ENCODE measurements at regions not wholly inside any gene's neighbourhood (a gene's known extent, or its start where the extent isn't known, plus 50 kb on each side); places are given as distances from the start of the nearest gene placed in this dataset.

DNA sequence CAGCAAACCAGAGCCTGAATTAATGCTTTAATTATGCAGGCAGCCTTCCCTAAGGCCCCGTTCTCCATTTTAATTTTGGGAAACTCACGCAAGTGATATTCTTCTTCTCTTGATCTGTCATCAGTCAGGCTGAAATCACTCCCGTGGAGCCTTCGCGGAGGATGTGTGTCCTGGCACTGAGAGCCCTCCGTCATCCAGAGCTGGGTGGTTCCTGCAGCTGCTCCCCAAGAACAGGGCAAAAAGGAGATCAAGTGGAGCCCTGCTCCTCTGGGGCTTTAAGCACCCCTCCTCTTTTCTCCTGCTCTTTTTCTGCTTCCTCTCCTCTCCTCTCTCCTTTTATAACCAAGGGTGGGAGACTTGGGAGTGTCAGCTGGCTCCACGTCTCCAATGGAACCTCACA, 133.2 kb upstream of the CACNA1E start:
- no peak for TF ChIP-seq CTCF (conservative IDR thresholded peaks at IDR 0.05; ENCODE audit: low read length)
- no peak for TF ChIP-seq EZH2phosphoT487 (IDR thresholded peaks at IDR 0.05; ENCODE audit: borderline replicate concordance)
- no peak overlapping the region for H2AFZ ChIP-seq (ENCODE audit: low read length)
- H3K27me3 ChIP-seq (ENCODE audit: insufficient read depth, low read length, poor library complexity, severe bottlenecking), result no peaks in the 10 kb centered on the region
- no peaks in the 10 kb centered on the region for H3K79me2 ChIP-seq (ENCODE audit: insufficient read depth, low read length)
- no peak overlapping the region for H3K9ac ChIP-seq (ENCODE audit: low read depth, low read length, poor library complexity, severe bottlenecking)
- no peaks in the 10 kb centered on the region for H3K36me3 ChIP-seq (ENCODE audit: insufficient read depth, low read length)
- no peaks in the 10 kb centered on the region for H3K9me2 ChIP-seq (replicated peaks; ENCODE audit: low read depth, low read length)
- H3K9me3 ChIP-seq (ENCODE audit: insufficient read depth, low read depth, low read length), result no peaks in the 10 kb centered on the region
- no peaks in the 10 kb centered on the region for H4K20me1 ChIP-seq (ENCODE audit: insufficient read depth, low read length, poor library complexity, severe bottlenecking)
- H3F3A ChIP-seq (ENCODE audit: low read depth), result no peaks in the 10 kb centered on the region
- no peak overlapping the region for H3K4me3 ChIP-seq (ENCODE audit: low read length, poor library complexity, severe bottlenecking)
- H3K4me1 ChIP-seq (ENCODE audit: insufficient read depth, low read length, poor library complexity, severe bottlenecking), result no peaks in the 10 kb centered on the region
- H3K4me2 ChIP-seq (ENCODE audit: low read depth, low read length, poor library complexity, severe bottlenecking), result no peak overlapping the region

- no peak overlapping the region for H3K4me3 ChIP-seq (ENCODE audit: low read length, poor library complexity, severe bottlenecking)
- no peaks in the 10 kb centered on the region for H3K4me1 ChIP-seq (ENCODE audit: insufficient read depth, low read length, poor library complexity, severe bottlenecking)
- no peaks in the 10 kb centered on the region for H3K79me2 ChIP-seq (ENCODE audit: insufficient read depth, low read length)
- no peaks in the 10 kb centered on the region for H3K27me3 ChIP-seq (ENCODE audit: insufficient read depth, low read length, poor library complexity, severe bottlenecking)
- TF ChIP-seq CTCF (conservative IDR thresholded peaks at IDR 0.05; ENCODE audit: low read length) (no peak), EZH2phosphoT487 (IDR thresholded peaks at IDR 0.05; ENCODE audit: borderline replicate concordance) (no peak)
- H3K36me3 ChIP-seq (ENCODE audit: insufficient read depth, low read length), result no peaks in the 10 kb centered on the region
- no peaks in the 10 kb centered on the region for H3K9me2 ChIP-seq (replicated peaks; ENCODE audit: low read depth, low read length)
- H3K9me3 ChIP-seq (ENCODE audit: insufficient read depth, low read depth, low read length), result no peaks in the 10 kb centered on the region
- H2AFZ ChIP-seq (ENCODE audit: low read length), result no peak overlapping the region
- no peak overlapping the region for H3K4me2 ChIP-seq (ENCODE audit: low read depth, low read length, poor library complexity, severe bottlenecking)
- H3F3A ChIP-seq (ENCODE audit: low read depth), result no peaks in the 10 kb centered on the region
- no peak overlapping the region for H3K9ac ChIP-seq (ENCODE audit: low read depth, low read length, poor library complexity, severe bottlenecking)
- H4K20me1 ChIP-seq (ENCODE audit: insufficient read depth, low read length, poor library complexity, severe bottlenecking), result no peaks in the 10 kb centered on the region
These were observed 131.6 kb upstream of the CACNA1E start for GRCh38 chr1:181351740-181352139.

DNA sequence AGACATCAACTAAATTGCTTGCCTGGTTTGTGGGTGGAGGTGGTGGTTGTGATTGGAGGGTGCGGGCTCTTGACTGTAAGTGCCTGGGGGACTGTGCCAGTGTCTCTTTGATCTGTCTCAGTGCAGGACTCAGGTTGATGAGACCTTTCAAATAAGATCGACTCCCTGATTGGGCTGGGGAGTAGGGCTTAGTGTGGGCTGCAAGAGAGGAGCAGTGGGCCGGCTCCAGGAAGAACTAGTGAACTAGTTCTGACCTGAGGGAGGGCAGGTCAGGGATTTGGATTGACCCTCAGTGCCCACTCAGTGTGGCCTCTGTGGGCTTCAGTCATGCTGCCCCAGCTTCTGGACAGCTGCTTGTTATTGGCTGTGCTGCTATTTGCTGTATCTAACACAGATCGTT, 130.6 kb upstream of the CACNA1E start:
- H3K9ac ChIP-seq (ENCODE audit: low read depth, low read length, poor library complexity, severe bottlenecking), result no peak overlapping the region
- no peaks in the 10 kb centered on the region for H3K79me2 ChIP-seq (ENCODE audit: insufficient read depth, low read length)
- H3K4me2 ChIP-seq (ENCODE audit: low read depth, low read length, poor library complexity, severe bottlenecking), result no peak overlapping the region
- no peaks in the 10 kb centered on the region for H3K27me3 ChIP-seq (ENCODE audit: insufficient read depth, low read length, poor library complexity, severe bottlenecking)
- no peak overlapping the region for H2AFZ ChIP-seq (ENCODE audit: low read length)
- H3K9me3 ChIP-seq (ENCODE audit: insufficient read depth, low read depth, low read length), result no peaks in the 10 kb centered on the region
- no peaks in the 10 kb centered on the region for H4K20me1 ChIP-seq (ENCODE audit: insufficient read depth, low read length, poor library complexity, severe bottlenecking)
- H3K9me2 ChIP-seq (replicated peaks; ENCODE audit: low read depth, low read length), result no peaks in the 10 kb centered on the region
- H3K4me3 ChIP-seq (ENCODE audit: low read length, poor library complexity, severe bottlenecking), result no peak overlapping the region
- no peaks in the 10 kb centered on the region for H3K36me3 ChIP-seq (ENCODE audit: insufficient read depth, low read length)
- TF ChIP-seq EZH2phosphoT487 (IDR thresholded peaks at IDR 0.05; ENCODE audit: borderline replicate concordance) (no peak), CTCF (conservative IDR thresholded peaks at IDR 0.05; ENCODE audit: low read length) (no peak)
- H3F3A ChIP-seq (ENCODE audit: low read depth), result no peaks in the 10 kb centered on the region
- H3K4me1 ChIP-seq (ENCODE audit: insufficient read depth, low read length, poor library complexity, severe bottlenecking), result no peaks in the 10 kb centered on the region

All from Loucy (cell line).